Neural progenitor cell (in vitro differentiated cells): ENCODE measurements at regions not wholly inside any gene's neighbourhood (a gene's known extent, or its start where the extent isn't known, plus 50 kb on each side); places are given as distances from the start of the nearest gene placed in this dataset.

Experiments used
- DNase-seq: peaks from one replicate; pipeline ENCODE4 v3.0.0-alpha.2; 2016; ENCODE audit warnings: low spot score
- H2AFZ ChIP-seq: fragments of 200-600 bp; sonication (generic); replicated peaks from 2 replicates; pipeline ENCODE4 v1.6.1; 2016; ENCODE audit warnings: antibody characterized with exemption
- H3F3A ChIP-seq: fragments of 200-600 bp; sonication (generic); 2 replicates; pipeline ENCODE4 v1.6.1; 2016; ENCODE audit warnings: antibody characterized with exemption, low read depth
- H3K27ac ChIP-seq: fragments of 200-600 bp; sonication (generic); 2 replicates; pipeline ENCODE4 v1.5.1; 2016; ENCODE audit warnings: mild to moderate bottlenecking
- H3K27me3 ChIP-seq: fragments of 200-600 bp; sonication (generic); 2 replicates; pipeline ENCODE4 v1.6.1; 2016; ENCODE audit warnings: mild to moderate bottlenecking, moderate library complexity
- H3K36me3 ChIP-seq: fragments of 200-600 bp; sonication (generic); 2 replicates; pipeline ENCODE4 v1.5.1; 2016
- H3K4me1 ChIP-seq: fragments of 200-600 bp; sonication (generic); 2 replicates; pipeline ENCODE4 v1.6.1; 2016; ENCODE audit warnings: mixed run types
- H3K4me2 ChIP-seq: fragments of 200-600 bp; sonication (generic); 2 replicates; pipeline ENCODE4 v1.6.1; 2016
- H3K4me3 ChIP-seq: fragments of 200-600 bp; sonication (generic); 2 replicates; pipeline ENCODE4 v1.5.1; 2016
- H3K79me2 ChIP-seq: fragments of 200-600 bp; sonication (generic); 2 replicates; pipeline ENCODE4 v1.6.1; 2016; ENCODE audit warnings: low read depth
- H3K9ac ChIP-seq: fragments of 200-600 bp; sonication (generic); 2 replicates; pipeline ENCODE4 v1.6.1; 2016
- H3K9me3 ChIP-seq: fragments of 200-600 bp; sonication (generic); 2 replicates; pipeline ENCODE4 v1.5.1; 2016; ENCODE audit warnings: low read depth
- H4K20me1 ChIP-seq: fragments of 200-600 bp; sonication (generic); 2 replicates; pipeline ENCODE4 v1.6.1; 2016; ENCODE audit warnings: low read depth
- H3K27ac Mint-ChIP-seq: 3 replicates; pipeline ENCODE4 v1.8.0; 2021; ENCODE audit warnings: mixed read lengths
- H3K27me3 Mint-ChIP-seq: 2 replicates; pipeline ENCODE4 v1.8.0; 2022; ENCODE audit warnings: low read depth, mild to moderate bottlenecking, inconsistent platforms, moderate library complexity, mixed read lengths; ENCODE audit not compliant: insufficient read depth
- H3K36me3 Mint-ChIP-seq: 3 replicates; pipeline ENCODE4 v1.8.0; 2021; ENCODE audit warnings: mixed read lengths
- H3K4me1 Mint-ChIP-seq: 3 replicates; pipeline ENCODE4 v1.8.0; 2021; ENCODE audit warnings: mixed read lengths
- H3K4me3 Mint-ChIP-seq: 3 replicates; pipeline ENCODE4 v1.8.0; 2021; ENCODE audit warnings: mild to moderate bottlenecking, moderate library complexity, mixed read lengths
- H3K9me3 Mint-ChIP-seq: 3 replicates; pipeline ENCODE4 v1.8.0; 2020; ENCODE audit warnings: mixed read lengths
- CTCF ChIP-seq: fragments of 200-600 bp; sonication (generic); IDR thresholded peaks from 2 replicates; pipeline ENCODE4 v1.5.1; 2017; ENCODE audit warnings: antibody characterized with exemption, mild to moderate bottlenecking
- EZH2 ChIP-seq: fragments of 200-600 bp; sonication (generic); IDR thresholded peaks from 2 replicates; pipeline ENCODE4 v1.6.1; 2017; ENCODE audit warnings: antibody characterized with exemption, mild to moderate bottlenecking, moderate library complexity
- EZH2phosphoT487 ChIP-seq: fragments of 200-600 bp; sonication (generic); IDR thresholded peaks from 2 replicates; pipeline ENCODE4 v1.6.1; 2017; ENCODE audit warnings: antibody characterized with exemption

- no peak overlapping the region for H3K27ac Mint-ChIP-seq
- H4K20me1 ChIP-seq: no peaks in the 10 kb centered on the region
- H3F3A ChIP-seq: no peaks in the 10 kb centered on the region
- peaks cover 2% of the 10 kb centered on the region for H3K27me3 Mint-ChIP-seq
- no peaks in the 10 kb centered on the region for H3K27me3 ChIP-seq
- no peaks in the 10 kb centered on the region for H3K79me2 ChIP-seq
- H3K27ac ChIP-seq: no peak overlapping the region
- H3K4me1 Mint-ChIP-seq: no peaks in the 10 kb centered on the region
- H3K36me3 Mint-ChIP-seq: no peaks in the 10 kb centered on the region
- TF ChIP-seq EZH2 (no peak), EZH2phosphoT487 (no peak), CTCF (no peak)
- no peak for DNase-seq
- no peak overlapping the region for H3K4me2 ChIP-seq
- no peak overlapping the region for H2AFZ ChIP-seq
- no peaks in the 10 kb centered on the region for H3K36me3 ChIP-seq
- H3K4me3 Mint-ChIP-seq: no peak overlapping the region
- no peaks in the 10 kb centered on the region for H3K9me3 ChIP-seq
- H3K9me3 Mint-ChIP-seq: no peaks in the 10 kb centered on the region
- H3K9ac ChIP-seq: no peak overlapping the region
- no peak overlapping the region for H3K4me3 ChIP-seq
- H3K4me1 ChIP-seq: no peaks in the 10 kb centered on the region
Measured at GRCh38 chr2:199556527-199557285, 99.0 kb upstream of the SATB2 start.

- Histone ChIP-seq H3K9me3 (no peaks in the 10 kb centered on the region), H2AFZ (no peak overlapping the region), H3K4me3 (no peak overlapping the region), H3K79me2 (no peaks in the 10 kb centered on the region), H4K20me1 (no peaks in the 10 kb centered on the region), H3K9ac (no peak overlapping the region), H3K27ac (no peak overlapping the region), H3K36me3 (no peaks in the 10 kb centered on the region), H3F3A (no peaks in the 10 kb centered on the region), H3K27me3 (no peaks in the 10 kb centered on the region), H3K4me1 (no peaks in the 10 kb centered on the region), H3K4me2 (no peak overlapping the region)
- H3K27me3 Mint-ChIP-seq: peaks cover 2% of the 10 kb centered on the region
- no peak overlapping the region for H3K4me3 Mint-ChIP-seq
- no peak overlapping the region for H3K27ac Mint-ChIP-seq
- no peak for DNase-seq
- H3K4me1 Mint-ChIP-seq: no peaks in the 10 kb centered on the region
- no peak for TF ChIP-seq EZH2phosphoT487
- no peak for TF ChIP-seq CTCF
- no peak for TF ChIP-seq EZH2
- H3K9me3 Mint-ChIP-seq: no peaks in the 10 kb centered on the region
- no peaks in the 10 kb centered on the region for H3K36me3 Mint-ChIP-seq
Measured at GRCh38 chr2:199554026-199554425, 96.3 kb upstream of the SATB2 start.

- Histone ChIP-seq H4K20me1 (no peaks in the 10 kb centered on the region), H2AFZ (no peak overlapping the region), H3K9me3 (no peaks in the 10 kb centered on the region), H3F3A (no peaks in the 10 kb centered on the region), H3K27ac (no peak overlapping the region), H3K36me3 (no peaks in the 10 kb centered on the region), H3K4me1 (no peaks in the 10 kb centered on the region), H3K4me2 (no peak overlapping the region), H3K4me3 (no peak overlapping the region), H3K27me3 (no peaks in the 10 kb centered on the region), H3K79me2 (no peaks in the 10 kb centered on the region), H3K9ac (no peak overlapping the region)
- Mint-ChIP-seq H3K4me1 (no peaks in the 10 kb centered on the region), H3K27me3 (no peaks in the 10 kb centered on the region), H3K27ac (no peak overlapping the region), H3K9me3 (no peaks in the 10 kb centered on the region), H3K4me3 (no peak overlapping the region), H3K36me3 (no peaks in the 10 kb centered on the region)
- DNase-seq: no peak
- TF ChIP-seq EZH2 (no peak), CTCF (no peak), EZH2phosphoT487 (no peak)
Measured at GRCh38 chr2:199552141-199552540, 94.4 kb upstream of the SATB2 start.
